Activated CD8-positive, alpha-beta memory T cell treated with anti-CD3 and anti-CD28 coated beads, Interleukin-2, amount 50 U/mL, for 48 hours (primary cell): ENCODE measurements at regions not wholly inside any gene's neighbourhood (a gene's known extent, or its start where the extent isn't known, plus 50 kb on each side); places are given as distances from the start of the nearest gene placed in this dataset.

Experiments
- DNase-seq: peaks from one replicate; pipeline ENCODE4 v3.0.0-alpha.2; 2020

GRCh38 chr7:39892361-39892760 is 57.7 kb upstream of the CDK13 start:
- no peak for DNase-seq

GRCh38 chr7:39894904-39895303 is 55.2 kb upstream of the CDK13 start:
- DNase-seq = no peak

- no peak for DNase-seq
These were observed 53.2 kb upstream of the CDK13 start for GRCh38 chr7:39896840-39897239.

- DNase-seq = no peak
These were observed 51.2 kb upstream of the CDK13 start for GRCh38 chr7:39898867-39899266.
